Subcutaneous abdominal adipose tissue (tissue), 5 donors: ENCODE measurements at regions not wholly inside any gene's neighbourhood (a gene's known extent, or its start where the extent isn't known, plus 50 kb on each side); places are given as distances from the start of the nearest gene placed in this dataset.
A peak's percentile ranks its signal among the peaks of the same experiment; 100 is the strongest.

ENCODE experiments used
- H3K27ac ChIP-seq: one replicate; pipeline ENCODE4 v1.7.0; 2013; ENCODE audit warnings: low read depth, mild to moderate bottlenecking, inconsistent platforms, low read length, moderate library complexity
- H3K27me3 ChIP-seq, 5 donors: one replicate each; pipeline ENCODE4 v1.7.0; 2013; ENCODE audit warnings: low read length in 5 of 5, inconsistent platforms in 1 of 5; ENCODE audit not compliant: control insufficient read depth in 5 of 5, insufficient read depth in 4 of 5
- H3K36me3 ChIP-seq, 5 donors: one replicate each; pipeline ENCODE4 v1.7.0; 2013; ENCODE audit warnings: low read length in 5 of 5; ENCODE audit not compliant: control insufficient read depth in 5 of 5, insufficient read depth in 5 of 5
- H3K4me1 ChIP-seq, 5 donors: one replicate each; pipeline ENCODE4 v1.7.0; 2013; ENCODE audit warnings: low read length in 5 of 5, mild to moderate bottlenecking in 3 of 5, moderate library complexity in 1 of 5; ENCODE audit not compliant: control insufficient read depth in 5 of 5, insufficient read depth in 5 of 5
- H3K4me3 ChIP-seq, 5 donors: one replicate each; pipeline ENCODE4 v1.7.0; 2013; ENCODE audit warnings: low read length in 5 of 5, low read depth in 1 of 5
- H3K9ac ChIP-seq, 5 donors: one replicate each; pipeline ENCODE4 v1.7.0; 2013; ENCODE audit warnings: low read length in 5 of 5, mild to moderate bottlenecking in 4 of 5, moderate library complexity in 3 of 5
- H3K9me3 ChIP-seq, 5 donors: one replicate each; pipeline ENCODE4 v1.7.0; 2013; ENCODE audit warnings: low read length in 5 of 5; ENCODE audit not compliant: control insufficient read depth in 5 of 5
- donor health status: healthy.
- donor health status: healthy.
- donor health status: healthy.
- donor health status: healthy.
- donor health status: healthy.

- peaks cover 0 to 14% (median 0%) of the 10 kb centered on the region in 5 donors for H3K4me1 ChIP-seq
- peak overlapping the region; percentile 61 for H3K27ac ChIP-seq
- H3K27me3 ChIP-seq: no peaks in the 10 kb centered on the region
- H3K36me3 ChIP-seq: no peaks in the 10 kb centered on the region
- no peak overlapping the region for H3K4me3 ChIP-seq
- H3K9ac ChIP-seq: no peak overlapping the region
- H3K9me3 ChIP-seq: peaks cover 0 to 5% (median 0%) of the 10 kb centered on the region in 5 donors
These were observed 54.6 kb upstream of the CLEC14A start for GRCh38 chr14:38310420-38310995.

- Histone ChIP-seq H3K36me3 (no peaks in the 10 kb centered on the region), H3K9me3 (peaks cover 0 to 5% (median 0%) of the 10 kb centered on the region in 5 donors), H3K4me3 (no peak overlapping the region), H3K27ac (peak overlapping the region; percentile 61), H3K9ac (no peak overlapping the region), H3K27me3 (no peaks in the 10 kb centered on the region), H3K4me1 (peaks cover 0 to 14% (median 0%) of the 10 kb centered on the region in 5 donors)
These were observed 53.8 kb upstream of the CLEC14A start for GRCh38 chr14:38309522-38310277.
